ENCODE measurements at regions not wholly inside any gene's neighbourhood (a gene's known extent, or its start where the extent isn't known, plus 50 kb on each side); places are given as distances from the start of the nearest gene placed in this dataset.

DNA sequence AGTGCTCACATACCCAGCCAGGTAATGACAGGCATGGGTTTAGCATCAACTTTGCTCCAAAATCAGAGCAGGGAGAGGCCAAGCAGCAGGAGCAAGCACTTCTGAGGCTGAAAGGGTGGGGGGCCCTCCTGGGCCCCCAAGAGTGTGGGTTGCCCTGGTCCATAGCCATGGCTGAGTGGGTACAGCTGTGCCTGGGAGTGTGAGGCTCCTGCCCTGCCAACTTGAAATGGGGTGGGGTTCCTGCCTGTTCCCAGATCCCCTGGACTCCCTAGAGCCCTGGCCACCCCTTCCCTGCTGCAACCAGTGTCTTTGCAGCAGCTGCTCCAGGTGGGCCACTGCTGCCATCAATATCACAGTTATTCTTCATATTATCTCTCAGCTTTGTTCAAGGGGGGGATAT lies 1224.2 kb upstream of the GJE1 start:
- Histone ChIP-seq H3F3A (ENCODE audit: insufficient read depth, low read length) (no peaks in the 10 kb centered on the region), H3K4me3 (ENCODE audit: low read length) (no peak overlapping the region), H3K9ac (ENCODE audit: low read length) (no peak overlapping the region), H3K27me3 (replicated peaks; ENCODE audit: insufficient read depth, low read length) (no peaks in the 10 kb centered on the region), H3K4me2 (ENCODE audit: low read depth, low read length) (no peak overlapping the region), H3K9me2 (replicated peaks; ENCODE audit: insufficient read depth, low read length) (no peaks in the 10 kb centered on the region), H2AFZ (ENCODE audit: low read length) (no peak overlapping the region), H3K36me3 (replicated peaks; ENCODE audit: insufficient read depth, low read length) (no peaks in the 10 kb centered on the region), H3K9me3 (replicated peaks; ENCODE audit: insufficient read depth, low read length) (no peaks in the 10 kb centered on the region), H3K79me2 (ENCODE audit: low read length) (no peaks in the 10 kb centered on the region), H3K4me1 (ENCODE audit: low read length) (no peaks in the 10 kb centered on the region), H4K20me1 (ENCODE audit: insufficient read depth, low read length) (no peaks in the 10 kb centered on the region), H3K27ac (ENCODE audit: low read length) (no peak overlapping the region)
- no peak for DNase-seq
- no peak for TF ChIP-seq EZH2phosphoT487 (IDR thresholded peaks at IDR 0.05; ENCODE audit: low read length)
- no peak for TF ChIP-seq EZH2 (optimal IDR thresholded peaks at IDR 0.05; ENCODE audit: low read depth, low read length)

DNA sequence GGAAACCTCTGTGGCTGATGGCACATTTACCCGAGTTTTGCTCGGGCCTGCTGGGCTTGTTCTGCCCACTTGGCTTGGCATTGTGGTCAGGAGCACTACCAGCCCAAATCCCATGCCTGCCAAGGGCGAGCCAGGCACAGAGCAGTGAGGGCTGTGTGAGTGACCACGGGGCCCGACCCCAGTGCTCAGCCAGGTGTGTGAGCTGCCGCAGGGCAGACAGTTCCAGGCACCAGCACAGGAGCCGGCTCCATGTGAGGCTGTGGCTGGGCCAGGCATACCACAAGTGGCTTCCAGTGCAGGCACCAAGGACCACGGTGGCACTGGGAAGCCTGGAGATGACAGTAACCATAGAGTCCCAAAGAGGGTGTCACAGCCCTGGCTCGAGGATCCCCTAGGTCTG lies 1225.5 kb upstream of the GJE1 start:
- DNase-seq: no peak
- Histone ChIP-seq H2AFZ (ENCODE audit: low read length) (no peak overlapping the region), H3K4me2 (ENCODE audit: low read depth, low read length) (no peak overlapping the region), H3F3A (ENCODE audit: insufficient read depth, low read length) (no peaks in the 10 kb centered on the region), H3K27ac (ENCODE audit: low read length) (no peak overlapping the region), H4K20me1 (ENCODE audit: insufficient read depth, low read length) (no peaks in the 10 kb centered on the region), H3K79me2 (ENCODE audit: low read length) (no peaks in the 10 kb centered on the region), H3K36me3 (replicated peaks; ENCODE audit: insufficient read depth, low read length) (no peaks in the 10 kb centered on the region), H3K4me1 (ENCODE audit: low read length) (no peaks in the 10 kb centered on the region), H3K9ac (ENCODE audit: low read length) (no peak overlapping the region), H3K27me3 (replicated peaks; ENCODE audit: insufficient read depth, low read length) (no peaks in the 10 kb centered on the region), H3K9me2 (replicated peaks; ENCODE audit: insufficient read depth, low read length) (no peaks in the 10 kb centered on the region), H3K9me3 (replicated peaks; ENCODE audit: insufficient read depth, low read length) (no peaks in the 10 kb centered on the region), H3K4me3 (ENCODE audit: low read length) (no peak overlapping the region)
- TF ChIP-seq EZH2phosphoT487 (IDR thresholded peaks at IDR 0.05; ENCODE audit: low read length): no peak
- TF ChIP-seq, protein P1, sequence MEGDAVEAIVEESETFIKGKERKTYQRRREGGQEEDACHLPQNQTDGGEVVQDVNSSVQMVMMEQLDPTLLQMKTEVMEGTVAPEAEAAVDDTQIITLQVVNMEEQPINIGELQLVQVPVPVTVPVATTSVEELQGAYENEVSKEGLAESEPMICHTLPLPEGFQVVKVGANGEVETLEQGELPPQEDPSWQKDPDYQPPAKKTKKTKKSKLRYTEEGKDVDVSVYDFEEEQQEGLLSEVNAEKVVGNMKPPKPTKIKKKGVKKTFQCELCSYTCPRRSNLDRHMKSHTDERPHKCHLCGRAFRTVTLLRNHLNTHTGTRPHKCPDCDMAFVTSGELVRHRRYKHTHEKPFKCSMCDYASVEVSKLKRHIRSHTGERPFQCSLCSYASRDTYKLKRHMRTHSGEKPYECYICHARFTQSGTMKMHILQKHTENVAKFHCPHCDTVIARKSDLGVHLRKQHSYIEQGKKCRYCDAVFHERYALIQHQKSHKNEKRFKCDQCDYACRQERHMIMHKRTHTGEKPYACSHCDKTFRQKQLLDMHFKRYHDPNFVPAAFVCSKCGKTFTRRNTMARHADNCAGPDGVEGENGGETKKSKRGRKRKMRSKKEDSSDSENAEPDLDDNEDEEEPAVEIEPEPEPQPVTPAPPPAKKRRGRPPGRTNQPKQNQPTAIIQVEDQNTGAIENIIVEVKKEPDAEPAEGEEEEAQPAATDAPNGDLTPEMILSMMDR (IDR thresholded peaks at IDR 0.05; ENCODE audit: low read length): no peak
- TF ChIP-seq EZH2 (optimal IDR thresholded peaks at IDR 0.05; ENCODE audit: low read depth, low read length): no peak

DNA sequence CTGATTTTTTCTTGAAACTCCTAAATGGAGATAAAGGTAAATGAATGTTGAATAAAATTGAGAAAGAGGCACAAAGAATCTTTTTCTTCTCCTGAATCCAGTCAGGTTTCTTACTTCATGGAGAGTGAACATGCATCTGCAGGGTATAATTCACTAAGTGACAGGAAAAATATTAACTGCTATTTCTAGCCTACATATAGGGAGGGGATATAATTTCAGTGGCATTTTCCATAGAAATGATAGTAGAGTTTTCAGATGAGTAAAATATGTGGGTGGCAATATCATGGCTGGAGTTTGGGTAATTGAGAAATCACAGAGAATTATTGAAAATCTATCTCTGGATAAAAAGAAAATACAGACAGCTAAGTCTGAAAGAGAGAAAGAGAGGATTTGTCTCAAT lies 1227.0 kb upstream of the GJE1 start:
- no peak for DNase-seq
- no peaks in the 10 kb centered on the region for H3K9me2 ChIP-seq (replicated peaks; ENCODE audit: insufficient read depth, low read length)
- H3K27me3 ChIP-seq (replicated peaks; ENCODE audit: insufficient read depth, low read length): no peaks in the 10 kb centered on the region
- no peaks in the 10 kb centered on the region for H4K20me1 ChIP-seq (ENCODE audit: insufficient read depth, low read length)
- H3K9ac ChIP-seq (ENCODE audit: low read length): no peak overlapping the region
- H3K79me2 ChIP-seq (ENCODE audit: low read length): no peaks in the 10 kb centered on the region
- H3K9me3 ChIP-seq (replicated peaks; ENCODE audit: insufficient read depth, low read length): no peaks in the 10 kb centered on the region
- no peak for TF ChIP-seq EZH2phosphoT487 (IDR thresholded peaks at IDR 0.05; ENCODE audit: low read length)
- TF ChIP-seq EZH2 (optimal IDR thresholded peaks at IDR 0.05; ENCODE audit: low read depth, low read length): no peak
- TF ChIP-seq, protein P1 (IDR thresholded peaks at IDR 0.05; ENCODE audit: low read length): no peak
- H3K27ac ChIP-seq (ENCODE audit: low read length): no peak overlapping the region
- no peaks in the 10 kb centered on the region for H3K36me3 ChIP-seq (replicated peaks; ENCODE audit: insufficient read depth, low read length)
- H3F3A ChIP-seq (ENCODE audit: insufficient read depth, low read length): no peaks in the 10 kb centered on the region
- no peak overlapping the region for H2AFZ ChIP-seq (ENCODE audit: low read length)
- no peak overlapping the region for H3K4me2 ChIP-seq (ENCODE audit: low read depth, low read length)
- H3K4me3 ChIP-seq (ENCODE audit: low read length): no peak overlapping the region
- H3K4me1 ChIP-seq (ENCODE audit: low read length): no peaks in the 10 kb centered on the region

DNA sequence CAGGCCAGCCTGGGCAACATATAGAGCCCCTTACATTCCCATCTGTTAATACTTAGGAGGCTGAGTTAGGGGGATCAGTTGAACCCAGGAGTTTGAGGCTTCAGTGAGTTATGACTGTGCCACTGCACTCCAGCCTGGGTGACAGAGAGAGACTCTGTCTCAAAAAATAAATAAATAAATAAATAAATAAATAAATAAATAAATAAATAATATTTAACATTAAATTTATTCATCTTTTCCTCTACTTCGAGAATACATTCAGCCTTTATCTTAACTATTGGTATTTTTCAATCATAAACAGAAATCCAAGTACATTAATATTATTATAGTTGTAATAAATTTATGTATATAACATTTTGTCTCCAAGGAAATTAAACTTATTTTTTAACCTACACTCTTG lies 1227.7 kb upstream of the GJE1 start:
- H3K9ac ChIP-seq (ENCODE audit: low read length): no peak overlapping the region

More for the DNA sequence above, 1227.7 kb upstream of the GJE1 start:
- TF ChIP-seq, protein P1 (IDR thresholded peaks at IDR 0.05; ENCODE audit: low read length): no peak
- no peak for TF ChIP-seq EZH2 (optimal IDR thresholded peaks at IDR 0.05; ENCODE audit: low read depth, low read length)
- TF ChIP-seq EZH2phosphoT487 (IDR thresholded peaks at IDR 0.05; ENCODE audit: low read length): no peak
- H3K4me3 ChIP-seq (ENCODE audit: low read length): no peak overlapping the region
- H2AFZ ChIP-seq (ENCODE audit: low read length): no peak overlapping the region
- H3K36me3 ChIP-seq (replicated peaks; ENCODE audit: insufficient read depth, low read length): no peaks in the 10 kb centered on the region
- H4K20me1 ChIP-seq (ENCODE audit: insufficient read depth, low read length): no peaks in the 10 kb centered on the region
- DNase-seq: no peak
- H3K79me2 ChIP-seq (ENCODE audit: low read length): no peaks in the 10 kb centered on the region
- no peaks in the 10 kb centered on the region for H3K27me3 ChIP-seq (replicated peaks; ENCODE audit: insufficient read depth, low read length)
- H3K4me1 ChIP-seq (ENCODE audit: low read length): no peaks in the 10 kb centered on the region
- no peaks in the 10 kb centered on the region for H3F3A ChIP-seq (ENCODE audit: insufficient read depth, low read length)
- H3K4me2 ChIP-seq (ENCODE audit: low read depth, low read length): no peak overlapping the region
- H3K9me2 ChIP-seq (replicated peaks; ENCODE audit: insufficient read depth, low read length): no peaks in the 10 kb centered on the region
- no peaks in the 10 kb centered on the region for H3K9me3 ChIP-seq (replicated peaks; ENCODE audit: insufficient read depth, low read length)
- no peak overlapping the region for H3K27ac ChIP-seq (ENCODE audit: low read length)
